ENCODE measurements at regions not wholly inside any gene's neighbourhood (a gene's known extent, or its start where the extent isn't known, plus 50 kb on each side); places are given as distances from the start of the nearest gene placed in this dataset.

DNA sequence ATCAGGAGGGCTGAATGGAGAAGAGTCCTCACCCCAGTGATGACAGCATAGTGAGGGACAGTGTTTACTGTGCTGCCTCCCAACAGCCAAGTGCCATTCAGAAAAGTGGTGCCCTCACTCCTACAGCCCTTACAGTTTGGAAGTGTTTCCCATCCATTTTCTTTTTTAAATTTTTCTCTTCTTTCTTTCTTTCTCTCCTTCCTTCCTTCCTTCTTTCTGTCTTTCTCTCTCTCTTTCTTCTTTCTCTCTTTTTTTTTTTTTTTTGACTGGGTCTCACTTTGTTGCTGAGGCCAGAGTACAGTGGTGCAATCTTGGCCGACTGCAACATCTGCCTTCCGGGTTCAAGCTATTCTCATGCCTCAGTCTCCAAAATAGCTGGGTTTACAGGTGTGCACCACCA lies 755.3 kb downstream of the UQCRFS1 start:
- no peak for TF ChIP-seq POLR2A (IDR thresholded peaks at IDR 0.05)
- TF ChIP-seq, protein P1, sequence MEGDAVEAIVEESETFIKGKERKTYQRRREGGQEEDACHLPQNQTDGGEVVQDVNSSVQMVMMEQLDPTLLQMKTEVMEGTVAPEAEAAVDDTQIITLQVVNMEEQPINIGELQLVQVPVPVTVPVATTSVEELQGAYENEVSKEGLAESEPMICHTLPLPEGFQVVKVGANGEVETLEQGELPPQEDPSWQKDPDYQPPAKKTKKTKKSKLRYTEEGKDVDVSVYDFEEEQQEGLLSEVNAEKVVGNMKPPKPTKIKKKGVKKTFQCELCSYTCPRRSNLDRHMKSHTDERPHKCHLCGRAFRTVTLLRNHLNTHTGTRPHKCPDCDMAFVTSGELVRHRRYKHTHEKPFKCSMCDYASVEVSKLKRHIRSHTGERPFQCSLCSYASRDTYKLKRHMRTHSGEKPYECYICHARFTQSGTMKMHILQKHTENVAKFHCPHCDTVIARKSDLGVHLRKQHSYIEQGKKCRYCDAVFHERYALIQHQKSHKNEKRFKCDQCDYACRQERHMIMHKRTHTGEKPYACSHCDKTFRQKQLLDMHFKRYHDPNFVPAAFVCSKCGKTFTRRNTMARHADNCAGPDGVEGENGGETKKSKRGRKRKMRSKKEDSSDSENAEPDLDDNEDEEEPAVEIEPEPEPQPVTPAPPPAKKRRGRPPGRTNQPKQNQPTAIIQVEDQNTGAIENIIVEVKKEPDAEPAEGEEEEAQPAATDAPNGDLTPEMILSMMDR (IDR thresholded peaks at IDR 0.05): no peak
- ATAC-seq (no peak), DNase-seq (no peak)
- H3K4me3 ChIP-seq: no peak overlapping the region
- H3K36me3 ChIP-seq: no peaks in the 10 kb centered on the region
- intact Hi-C loops (cut with DNase I): no loop called here
- H3K9me3 ChIP-seq: no peaks in the 10 kb centered on the region
- WGBS, 4 donors: 88 to 94% (median 91%) methylated on average over 2 of the region's 2 CpGs
- H3K4me1 ChIP-seq: no peaks in the 10 kb centered on the region
- no peak overlapping the region for H3K27ac ChIP-seq
- peaks cover 0 to 9% (median 0%) of the 10 kb centered on the region in 9 donors for H3K27me3 ChIP-seq

DNA sequence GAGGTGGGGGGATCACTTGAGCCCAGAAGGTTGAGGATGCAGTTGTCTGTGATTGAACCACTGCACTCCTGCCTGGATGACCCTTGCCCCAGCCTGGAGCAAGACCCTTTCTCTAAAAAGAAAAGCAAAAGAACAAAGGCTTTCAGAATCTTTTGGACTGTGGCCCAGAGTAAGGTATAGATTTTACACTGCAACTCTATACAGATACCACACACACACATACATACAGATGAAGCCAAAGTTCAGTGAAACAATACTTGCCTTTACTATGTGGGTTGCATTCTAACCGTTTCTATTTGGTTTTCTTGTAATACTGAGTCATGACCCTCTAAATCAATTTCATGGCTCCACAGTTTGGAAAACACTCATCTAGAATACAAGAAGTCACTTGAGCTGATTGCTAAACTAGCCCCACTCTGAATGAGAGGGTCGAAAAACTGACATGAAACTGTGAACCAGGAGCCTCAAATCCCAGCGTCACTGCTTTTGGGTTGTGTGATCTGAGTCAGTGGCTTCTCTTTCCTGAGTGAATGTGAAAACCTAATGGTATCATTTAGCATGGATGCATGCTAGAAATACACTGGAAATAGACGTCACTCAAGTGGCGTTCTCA lies 756.1 kb downstream of the UQCRFS1 start:
- H3K9me3 ChIP-seq: no peaks in the 10 kb centered on the region

DNA sequence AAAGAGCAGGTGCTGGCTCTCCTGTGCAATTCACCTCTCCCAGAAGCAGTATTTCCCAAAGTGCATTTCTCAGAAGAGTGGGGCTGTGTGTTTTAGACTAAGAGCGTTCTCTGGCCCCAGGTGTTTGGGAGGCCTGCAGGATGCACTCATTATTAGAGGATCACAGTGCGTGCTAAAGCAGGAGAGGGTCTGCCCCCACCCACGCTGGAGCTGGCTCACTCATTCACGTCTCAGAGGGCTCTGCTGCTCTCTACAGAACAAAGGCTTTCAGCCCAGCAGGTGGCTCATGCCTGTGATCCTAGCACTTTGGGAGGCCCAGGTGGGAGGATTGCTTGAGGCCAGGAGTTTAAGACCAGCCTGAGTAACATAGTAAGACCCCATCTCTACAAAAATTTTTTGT lies 756.7 kb downstream of the UQCRFS1 start:
- ATAC-seq (no peak), DNase-seq (no peak)
- 53 to 64% (median 58%) methylated on average over 3 to 4 of the region's 4 CpGs for WGBS, 4 donors
- TF ChIP-seq POLR2A (IDR thresholded peaks at IDR 0.05): no peak
- TF ChIP-seq, protein P1 (IDR thresholded peaks at IDR 0.05): no peak
- Histone ChIP-seq H3K9me3 (no peaks in the 10 kb centered on the region), H3K36me3 (no peaks in the 10 kb centered on the region), H3K27ac (no peak overlapping the region), H3K27me3 (peaks cover 0 to 3% (median 0%) of the 10 kb centered on the region in 9 donors), H3K4me3 (no peak overlapping the region), H3K4me1 (no peaks in the 10 kb centered on the region)
- intact Hi-C loops (cut with DNase I): no loop called here

More for the DNA sequence above, 756.1 kb downstream of the UQCRFS1 start:
- ATAC-seq (no peak), DNase-seq (no peak)
- Histone ChIP-seq H3K4me3 (no peak overlapping the region), H3K36me3 (no peaks in the 10 kb centered on the region), H3K4me1 (no peaks in the 10 kb centered on the region), H3K27ac (no peak overlapping the region), H3K27me3 (peaks cover 0 to 7% (median 0%) of the 10 kb centered on the region in 9 donors)
- TF ChIP-seq, protein P1 (IDR thresholded peaks at IDR 0.05): no peak
- no peak for TF ChIP-seq POLR2A (IDR thresholded peaks at IDR 0.05)
- intact Hi-C loops (cut with DNase I): no loop called here
- 63 to 78% (median 71%) methylated on average over 5 of the region's 5 CpGs for WGBS, 4 donors

DNA sequence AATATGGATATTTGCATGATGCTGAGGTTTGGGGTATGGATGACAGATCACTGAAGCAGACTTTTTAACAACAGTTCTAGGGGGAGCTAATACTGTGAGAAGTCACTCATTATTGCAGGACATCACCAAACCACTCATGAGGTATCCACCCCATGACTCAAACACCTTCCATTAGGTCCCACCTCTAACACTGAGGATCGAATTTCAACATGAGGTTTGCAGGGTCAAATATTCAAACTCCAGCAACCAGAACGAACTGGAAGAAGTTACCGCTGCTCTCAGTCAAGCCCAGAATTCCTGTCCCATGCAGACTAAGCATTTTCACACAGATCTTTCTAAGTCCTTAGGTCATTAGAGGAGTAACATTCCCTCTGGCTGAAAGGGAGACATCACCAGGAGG lies 758.9 kb downstream of the UQCRFS1 start:
- intact Hi-C loops (cut with DNase I): no loop called here
- Histone ChIP-seq H3K4me3 (no peak overlapping the region), H3K9me3 (no peaks in the 10 kb centered on the region), H3K36me3 (no peaks in the 10 kb centered on the region), H3K27ac (no peak overlapping the region), H3K27me3 (peaks cover 0 to 3% (median 0%) of the 10 kb centered on the region in 9 donors), H3K4me1 (no peaks in the 10 kb centered on the region)
- WGBS, 4 donors: 52 to 61% (median 58%) methylated on average over 3 of the region's 3 CpGs
- no peak for TF ChIP-seq POLR2A (IDR thresholded peaks at IDR 0.05)
- TF ChIP-seq, protein P1 (IDR thresholded peaks at IDR 0.05): no peak
- DNase-seq (no peak), ATAC-seq (no peak)

Measured in heart left ventricle (tissue), 16 donors.